ENCODE measurements at regions not wholly inside any gene's neighbourhood (a gene's known extent, or its start where the extent isn't known, plus 50 kb on each side); places are given as distances from the start of the nearest gene placed in this dataset.

DNA sequence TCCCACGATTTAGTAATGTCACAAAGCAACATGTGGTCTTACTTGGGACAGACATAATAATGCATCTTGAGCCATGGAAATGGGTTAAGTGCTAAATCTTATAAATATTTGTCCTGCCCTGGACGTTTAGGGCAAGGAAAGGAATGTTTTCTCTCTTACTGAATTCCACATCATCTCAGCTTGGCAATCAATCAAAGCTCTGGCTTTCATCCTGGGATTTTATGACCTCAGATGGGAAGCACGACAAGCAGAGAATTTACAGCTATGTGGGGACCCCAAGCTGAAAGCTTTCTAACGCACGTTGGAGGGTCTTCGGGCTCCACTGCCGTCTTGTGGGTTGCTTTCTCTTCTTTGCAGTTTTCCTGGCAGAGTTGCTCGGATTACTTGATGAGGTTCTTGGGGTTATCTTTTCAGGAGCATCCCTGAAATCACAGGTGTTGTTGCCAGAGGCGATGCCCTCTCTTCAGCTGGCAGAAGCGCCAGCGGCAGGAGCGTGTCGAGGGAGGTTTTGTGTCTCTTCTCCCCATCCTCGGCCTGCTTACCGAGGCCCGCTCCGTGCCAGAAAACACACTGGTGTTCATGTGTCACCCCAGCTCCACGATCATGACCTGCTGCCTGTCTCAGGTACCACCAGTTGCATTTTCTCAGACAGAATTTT, 73.4 kb upstream of the FRMD1 start:
- intact Hi-C loops (cut with DNase I), result loop anchor here (5.0 kb wide), 1 partner anchor 205 kb away; no protein-coding TSS in a partner anchor
- DNase-seq (ENCODE audit: missing footprints) (no peak), ATAC-seq (no peak)

DNA sequence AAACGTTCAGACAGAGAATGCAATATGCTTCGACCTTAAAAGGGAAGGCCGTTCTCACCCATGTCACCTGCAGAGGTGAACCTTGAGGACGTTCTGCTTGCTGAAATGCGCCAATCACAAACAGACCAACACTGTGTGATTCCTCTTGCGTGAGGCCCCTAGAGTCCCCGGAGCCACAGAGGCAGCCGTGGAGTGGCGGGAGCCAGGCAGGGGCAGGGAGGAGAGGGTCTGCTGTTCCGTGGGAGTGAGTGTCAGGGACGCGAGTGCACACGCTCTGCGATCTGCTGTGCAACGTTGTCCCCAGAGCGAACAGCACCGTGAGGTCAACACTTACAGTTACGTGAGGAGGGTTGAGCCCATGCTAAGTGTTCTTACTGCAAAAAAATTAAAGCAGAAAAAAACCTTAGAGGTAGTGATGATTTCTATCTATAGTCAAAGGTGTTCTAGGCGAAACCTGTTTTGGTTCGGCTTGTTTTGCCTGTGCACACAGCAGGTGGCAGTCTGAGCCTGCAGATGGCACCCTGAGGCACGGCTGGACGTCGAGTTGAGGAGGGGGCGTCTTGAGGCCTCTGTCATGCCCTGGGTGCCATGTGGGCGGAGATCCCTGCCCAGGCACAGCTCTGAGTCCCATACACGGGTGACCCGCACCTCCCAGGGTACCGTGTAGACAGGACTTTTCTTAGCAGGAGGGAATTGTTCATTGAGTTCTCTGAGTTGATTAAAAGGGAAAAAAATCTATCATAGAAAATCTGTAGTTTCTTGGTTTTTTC, 71.7 kb upstream of the FRMD1 start:
- intact Hi-C loops (cut with DNase I), result loop anchor here (5.0 kb wide), 1 partner anchor 207 kb away; no protein-coding TSS in a partner anchor
- ATAC-seq, result no peak
- DNase-seq (ENCODE audit: missing footprints), result no peak

DNA sequence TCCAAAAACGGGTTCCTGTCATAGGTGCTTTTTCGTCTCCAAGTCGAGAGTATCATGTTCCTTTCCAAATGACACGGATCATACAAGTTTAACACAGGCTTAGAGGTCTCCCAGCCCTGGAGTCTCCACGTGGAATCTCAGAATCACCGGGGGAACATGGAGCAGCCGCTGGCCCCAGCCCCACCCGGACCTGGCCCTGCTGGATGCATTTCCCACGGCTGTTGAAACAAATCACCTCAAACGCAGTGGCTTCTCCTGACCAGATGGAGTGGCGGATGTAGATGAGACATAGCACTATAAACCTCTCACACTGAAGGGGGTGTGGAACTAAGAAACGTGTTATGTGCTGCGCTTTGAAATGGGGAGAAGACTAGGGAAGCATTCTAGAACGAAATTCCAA, 70.0 kb upstream of the FRMD1 start:
- ATAC-seq (no peak), DNase-seq (ENCODE audit: missing footprints) (no peak)
- intact Hi-C loops (cut with DNase I), result no loop called here

DNA sequence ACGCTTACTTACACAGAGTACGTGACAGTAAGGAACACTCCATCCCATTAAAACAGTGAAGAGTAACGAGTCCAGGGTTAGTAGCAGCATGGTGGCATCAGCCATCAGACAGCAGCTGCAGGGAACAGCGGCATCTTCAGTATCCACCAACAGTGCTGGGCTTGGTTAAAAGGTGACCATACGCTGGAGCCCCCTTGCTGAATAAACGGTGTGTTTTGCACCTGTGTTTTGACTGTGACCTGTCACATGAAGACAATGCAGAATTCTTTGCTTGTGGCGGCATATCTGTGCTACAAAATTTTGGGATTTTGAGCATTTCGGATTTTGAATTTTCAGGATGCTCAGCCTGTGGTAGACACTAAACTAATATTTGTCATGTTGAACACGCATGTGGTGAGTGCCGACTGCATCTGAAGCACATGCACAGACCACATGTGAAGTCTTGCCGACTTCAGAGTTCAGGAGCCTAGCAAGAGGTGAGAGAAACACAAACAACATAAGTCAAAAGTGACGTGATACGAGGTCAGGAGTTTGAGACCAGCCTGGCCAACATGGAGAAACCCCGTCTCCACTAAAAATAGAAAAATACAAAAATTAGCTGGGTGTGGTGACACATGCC, 69.3 kb upstream of the FRMD1 start:
- ATAC-seq (no peak), DNase-seq (ENCODE audit: missing footprints) (no peak)
- intact Hi-C loops (cut with DNase I), result no loop called here

DNA sequence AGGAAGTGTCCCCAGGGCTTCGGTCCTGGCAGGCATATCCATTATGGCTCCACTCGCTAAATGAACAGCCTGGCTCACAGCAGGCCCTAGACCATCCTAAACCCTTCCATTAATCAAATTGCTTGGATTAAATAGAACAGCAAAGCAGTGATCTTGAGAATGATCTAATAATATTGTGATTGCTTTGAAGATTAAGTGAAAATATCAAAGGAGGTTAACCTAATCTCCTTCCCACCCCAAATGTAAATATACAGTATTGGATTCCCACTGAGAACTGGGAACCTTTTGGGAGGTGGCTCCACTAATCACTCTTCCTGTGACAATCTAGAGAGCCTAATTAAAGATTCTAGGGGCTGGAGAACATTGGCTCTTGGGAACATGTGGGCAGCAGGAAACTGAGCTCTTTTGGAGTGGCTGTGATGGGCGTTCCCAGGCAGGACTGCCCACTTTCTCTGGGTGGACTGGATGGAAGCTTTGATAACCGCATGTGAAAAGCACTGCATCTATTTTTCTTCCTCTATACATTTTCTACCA, 68.3 kb upstream of the FRMD1 start:
- intact Hi-C loops (cut with DNase I), result no loop called here
- DNase-seq (ENCODE audit: missing footprints) (no peak), ATAC-seq (no peak)

DNA sequence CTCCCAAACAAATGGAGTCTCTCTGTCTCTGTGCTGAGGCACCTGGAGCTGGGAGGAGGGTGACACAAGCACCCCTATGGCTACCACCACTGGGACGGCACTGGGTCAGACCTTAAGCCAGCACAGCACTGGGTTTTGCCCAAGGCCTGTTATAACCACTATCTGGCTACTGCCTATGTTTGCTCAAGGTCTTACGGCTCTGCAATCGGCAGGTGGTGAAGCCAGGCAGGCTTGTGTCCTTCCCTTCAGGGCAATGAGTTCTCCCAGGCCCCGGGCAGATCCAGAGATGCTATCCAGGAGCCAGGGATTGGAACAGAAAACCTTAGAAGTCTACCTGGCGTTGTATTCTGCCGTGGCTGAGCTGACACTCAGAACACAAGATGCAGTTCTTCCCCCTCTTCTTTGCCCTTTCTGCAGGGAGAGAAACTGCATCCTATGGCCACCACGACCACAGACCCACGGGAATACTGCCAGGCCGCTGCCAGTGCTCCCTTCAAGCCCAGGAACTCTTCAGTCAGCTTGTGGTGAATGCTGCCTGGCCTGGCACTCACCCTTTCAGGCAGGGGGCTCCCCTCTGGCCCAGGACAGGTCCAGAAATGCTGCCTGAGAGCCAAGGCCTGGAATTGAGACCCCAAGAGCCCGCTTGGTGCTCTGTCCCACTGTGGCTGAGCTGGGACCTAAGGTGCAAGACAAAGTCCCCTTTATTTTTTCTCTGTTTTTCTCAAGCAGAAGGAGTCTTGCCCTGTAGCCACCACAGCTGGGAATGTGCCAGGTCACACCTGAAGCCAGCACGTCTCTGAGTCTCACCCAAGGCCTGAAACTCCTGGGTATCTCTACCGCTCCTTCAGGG, 67.0 kb upstream of the FRMD1 start:
- intact Hi-C loops (cut with DNase I), result no loop called here
- DNase-seq (ENCODE audit: missing footprints), result no peak
- no peak for ATAC-seq

DNA sequence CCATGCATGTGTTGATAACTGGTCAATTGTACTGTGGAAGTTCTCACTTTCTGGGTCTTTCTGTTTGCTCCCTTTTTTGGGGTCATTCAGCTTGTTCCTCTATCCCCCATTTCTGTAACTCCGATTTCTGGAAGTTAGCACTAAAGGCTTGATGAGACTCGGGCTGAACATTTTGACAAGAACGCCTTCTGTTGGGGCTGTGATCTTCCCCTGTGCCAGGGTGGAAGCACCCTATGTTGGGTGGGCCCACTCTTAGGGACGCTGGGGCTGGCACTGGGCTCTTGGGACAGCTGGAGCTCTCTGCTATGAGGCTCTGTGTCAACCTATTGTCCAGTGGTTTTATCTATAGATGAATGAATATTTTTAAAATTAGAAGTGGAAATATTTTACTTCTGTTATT, 60.1 kb upstream of the FRMD1 start:
- no peak for DNase-seq (ENCODE audit: missing footprints)
- no peak for ATAC-seq
- intact Hi-C loops (cut with DNase I), result no loop called here

DNA sequence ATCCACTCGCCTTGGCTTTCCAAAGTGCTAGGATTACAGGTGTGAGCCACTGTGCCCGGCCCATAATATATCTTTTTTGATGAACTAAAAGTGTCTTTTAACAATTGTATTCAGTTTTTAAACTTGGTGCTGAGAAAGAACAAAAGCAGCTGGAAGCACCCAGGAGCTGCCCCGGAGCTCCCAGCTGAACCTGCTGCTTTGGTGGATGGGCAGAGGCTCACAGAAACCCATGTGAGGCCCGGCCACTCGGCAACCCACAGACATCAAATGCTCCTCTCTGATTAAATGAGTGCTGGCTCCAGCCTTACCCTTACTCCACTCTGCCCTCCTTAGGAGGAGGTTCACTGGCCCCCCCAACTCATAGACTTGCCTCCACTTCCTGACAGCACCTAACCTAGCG, 59.4 kb upstream of the FRMD1 start:
- intact Hi-C loops (cut with DNase I), result no loop called here
- no peak for ATAC-seq
- no peak for DNase-seq (ENCODE audit: missing footprints)

DNA sequence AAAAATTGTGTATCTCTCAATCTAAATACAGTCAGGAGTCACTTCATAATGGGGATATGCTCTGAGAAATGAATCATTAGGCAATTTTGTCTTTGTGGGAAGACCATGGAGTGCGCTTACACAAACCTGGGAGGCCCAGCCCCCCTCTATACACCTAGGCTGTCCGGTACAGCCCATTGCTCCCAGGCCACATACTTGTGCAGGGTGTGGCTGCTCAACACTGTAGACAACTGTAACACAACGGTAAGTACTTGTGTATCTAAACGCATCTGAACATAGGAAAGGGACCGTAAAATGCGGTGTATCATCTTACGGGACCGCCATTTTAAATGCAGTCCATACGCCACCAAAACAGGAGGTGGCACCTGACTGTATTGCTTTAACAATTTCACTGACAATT, 58.0 kb upstream of the FRMD1 start:
- DNase-seq (ENCODE audit: missing footprints) (no peak), ATAC-seq (no peak)
- intact Hi-C loops (cut with DNase I), result no loop called here

DNA sequence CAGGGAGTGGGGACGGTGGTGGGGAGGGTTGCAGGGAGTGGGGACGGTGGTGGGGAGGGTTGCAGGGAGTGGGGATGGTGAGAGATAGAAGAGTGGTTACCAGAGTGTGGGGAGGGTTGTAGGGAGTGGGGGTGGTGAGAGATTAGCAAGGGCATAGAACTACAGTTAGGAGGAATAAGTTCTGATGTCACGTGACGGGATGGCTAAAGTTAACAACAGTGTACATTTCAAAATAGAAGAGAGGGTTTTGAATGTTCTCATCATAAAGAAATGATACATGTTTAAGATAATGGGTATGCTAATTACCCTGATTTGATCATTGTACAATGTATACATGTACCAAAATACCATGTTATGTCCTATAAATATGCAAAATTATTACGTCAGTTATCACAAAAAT, 57.6 kb upstream of the FRMD1 start:
- intact Hi-C loops (cut with DNase I), result no loop called here
- ATAC-seq, result no peak
- DNase-seq (ENCODE audit: missing footprints), result no peak

DNA sequence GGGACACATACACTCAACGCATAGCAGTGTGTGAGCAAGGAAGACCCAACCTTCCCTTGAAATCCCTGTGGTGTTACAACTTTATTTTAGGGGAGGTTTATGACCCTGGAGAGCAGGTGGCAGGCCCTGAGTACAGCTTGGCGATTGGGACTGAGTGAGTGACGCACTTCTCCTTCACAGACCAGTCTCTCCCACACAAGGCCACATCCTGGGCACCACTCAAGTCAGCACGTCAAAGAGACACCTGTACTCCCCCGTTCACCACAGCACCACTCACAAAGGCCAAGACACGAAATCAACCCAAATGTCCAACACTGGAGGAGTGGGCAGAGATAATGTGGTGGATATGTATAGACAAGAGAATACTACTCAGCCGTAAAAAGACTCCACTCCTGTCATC, 57.0 kb upstream of the FRMD1 start:
- intact Hi-C loops (cut with DNase I), result no loop called here
- DNase-seq (ENCODE audit: missing footprints) (no peak), ATAC-seq (no peak)

DNA sequence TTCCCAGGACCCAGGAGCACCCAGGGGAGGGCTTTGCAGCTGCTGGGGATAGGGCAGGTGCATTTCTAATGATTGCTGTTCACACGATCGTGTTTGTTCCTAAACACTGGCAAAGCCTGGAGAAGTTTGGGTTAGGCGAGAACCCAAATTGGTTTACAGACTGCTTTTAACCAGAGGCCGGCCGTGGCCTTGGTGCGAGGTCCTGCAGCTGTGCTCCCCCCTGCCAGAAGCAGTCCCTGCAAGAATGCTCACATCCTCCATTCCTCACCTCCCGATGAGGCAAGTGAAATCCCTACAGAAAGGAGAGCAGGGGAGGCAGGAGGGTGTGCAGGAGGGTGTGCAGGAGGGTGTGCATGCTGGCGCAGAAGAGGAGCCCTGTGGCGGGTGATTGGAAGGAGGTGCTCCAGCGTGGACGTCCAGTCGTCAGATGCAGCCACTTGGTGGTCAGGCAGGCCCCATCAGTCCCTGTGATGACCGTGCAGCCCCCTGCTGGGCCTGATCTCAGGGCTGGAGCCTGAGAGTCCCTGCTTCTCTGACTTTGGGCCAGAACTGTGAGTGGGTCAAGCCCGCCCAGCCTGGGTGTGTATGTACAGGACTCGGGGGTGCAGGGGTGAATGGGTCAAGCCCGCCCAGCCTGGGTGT, 55.7 kb upstream of the FRMD1 start:
- intact Hi-C loops (cut with DNase I), result no loop called here
- DNase-seq (ENCODE audit: missing footprints) (no peak), ATAC-seq (no peak)

DNA sequence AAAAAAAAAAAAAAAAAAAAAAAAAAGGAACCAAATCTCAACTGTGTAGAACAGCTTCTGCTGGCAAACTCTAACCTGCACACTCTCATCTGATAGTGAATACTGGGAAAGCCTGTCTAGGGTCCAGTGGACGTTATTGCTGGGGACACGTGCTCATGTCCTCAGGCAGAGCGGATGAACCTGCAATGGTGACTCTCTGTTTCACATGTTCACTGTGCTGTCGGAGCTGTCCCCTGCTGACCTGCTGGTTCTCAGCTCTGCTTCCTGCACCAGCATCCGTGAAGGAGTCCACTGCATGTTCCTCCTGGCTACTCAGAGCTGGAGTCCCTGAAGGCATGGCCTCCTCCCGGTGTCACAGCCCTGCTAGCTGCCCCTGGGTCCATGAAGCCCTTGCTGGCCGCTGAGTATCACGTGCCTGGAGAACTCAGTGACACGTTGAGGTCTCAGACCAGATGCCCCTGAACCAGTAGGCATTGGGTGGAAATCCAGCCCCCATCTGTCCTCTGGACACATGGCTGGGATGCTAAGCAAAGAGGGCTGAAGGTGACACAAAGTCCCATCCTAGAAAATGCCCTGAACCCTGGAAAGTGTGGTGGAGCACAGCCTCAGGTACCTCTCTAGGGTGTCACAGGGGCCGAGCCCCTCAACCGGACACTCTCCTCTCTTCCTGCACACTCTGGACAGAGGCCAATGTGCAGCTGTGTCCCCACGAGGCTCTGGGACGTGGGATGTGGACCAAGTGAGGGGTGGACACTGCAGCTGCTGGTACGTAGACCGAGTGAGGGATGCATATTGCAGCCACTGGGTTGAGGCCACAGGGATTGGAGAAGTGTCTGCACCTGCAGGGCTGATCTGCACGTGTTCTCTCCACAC, 54.9 kb upstream of the FRMD1 start:
- intact Hi-C loops (cut with DNase I), result loop anchor here (2.0 kb wide), 1 partner anchor 225 kb away; no protein-coding TSS in a partner anchor
- no peak for ATAC-seq
- DNase-seq (ENCODE audit: missing footprints), result no peak

DNA sequence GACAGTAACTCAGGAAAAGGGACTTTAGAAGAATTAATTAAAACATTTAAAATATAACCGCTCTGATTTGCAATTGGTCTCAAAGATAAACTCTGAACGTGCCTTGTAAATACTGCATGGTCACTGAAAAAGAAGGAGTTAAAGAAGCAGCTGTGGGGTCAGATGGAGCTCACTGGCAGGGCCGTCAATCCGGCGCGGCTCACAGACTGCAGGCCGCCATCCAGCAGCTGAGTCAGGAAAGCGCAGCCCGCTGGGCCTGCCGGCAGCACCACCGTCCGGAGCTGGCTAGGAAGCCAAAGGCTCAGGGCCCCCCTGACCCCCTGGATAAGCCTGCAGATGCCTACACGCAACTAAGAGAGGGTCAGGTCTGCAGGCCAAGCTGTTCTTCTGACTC, 54.2 kb upstream of the FRMD1 start:
- DNase-seq (ENCODE audit: missing footprints) (no peak), ATAC-seq (peak; percentile 59)
- intact Hi-C loops (cut with DNase I), result loop anchor here (2.0 kb wide), 1 partner anchor 224 kb away; no protein-coding TSS in a partner anchor

DNA sequence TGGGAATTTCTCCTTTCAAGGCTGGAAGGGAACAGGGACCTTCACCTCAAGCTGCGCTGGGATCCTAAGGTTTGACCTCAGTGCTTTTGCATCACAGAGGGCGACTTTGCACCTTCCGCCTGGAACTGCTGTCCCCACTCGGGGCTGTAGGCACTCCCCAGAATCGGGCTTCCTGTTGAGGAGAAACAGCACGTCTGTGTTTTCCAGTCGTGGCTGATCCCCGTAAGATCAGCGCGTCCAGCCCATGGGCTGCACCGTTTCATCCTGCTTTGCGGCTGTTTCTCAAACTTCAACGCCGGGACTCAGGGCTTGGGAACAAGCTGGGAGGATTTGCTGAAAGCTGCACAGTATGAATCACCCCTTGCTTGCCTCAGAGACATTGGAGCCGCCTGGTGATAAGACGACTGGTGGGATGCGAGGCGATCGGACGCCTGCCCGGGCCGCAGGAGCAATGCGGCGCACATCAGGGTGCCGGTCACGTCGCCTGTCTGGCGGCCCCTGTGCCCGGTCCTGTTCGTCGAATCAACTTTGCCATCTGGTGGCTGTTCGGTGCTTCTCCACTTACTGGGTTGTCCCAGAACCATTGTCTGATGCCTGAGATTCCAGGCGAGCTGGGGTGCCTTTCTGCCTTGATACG, 53.6 kb upstream of the FRMD1 start:
- intact Hi-C loops (cut with DNase I), result loop anchor here (1.0 to 2.0 kb wide), 2 partner anchors 72 to 224 kb away; no protein-coding TSS in a partner anchor
- ATAC-seq (peak; percentile 85), DNase-seq (ENCODE audit: missing footprints) (peak; percentile 78)

DNA sequence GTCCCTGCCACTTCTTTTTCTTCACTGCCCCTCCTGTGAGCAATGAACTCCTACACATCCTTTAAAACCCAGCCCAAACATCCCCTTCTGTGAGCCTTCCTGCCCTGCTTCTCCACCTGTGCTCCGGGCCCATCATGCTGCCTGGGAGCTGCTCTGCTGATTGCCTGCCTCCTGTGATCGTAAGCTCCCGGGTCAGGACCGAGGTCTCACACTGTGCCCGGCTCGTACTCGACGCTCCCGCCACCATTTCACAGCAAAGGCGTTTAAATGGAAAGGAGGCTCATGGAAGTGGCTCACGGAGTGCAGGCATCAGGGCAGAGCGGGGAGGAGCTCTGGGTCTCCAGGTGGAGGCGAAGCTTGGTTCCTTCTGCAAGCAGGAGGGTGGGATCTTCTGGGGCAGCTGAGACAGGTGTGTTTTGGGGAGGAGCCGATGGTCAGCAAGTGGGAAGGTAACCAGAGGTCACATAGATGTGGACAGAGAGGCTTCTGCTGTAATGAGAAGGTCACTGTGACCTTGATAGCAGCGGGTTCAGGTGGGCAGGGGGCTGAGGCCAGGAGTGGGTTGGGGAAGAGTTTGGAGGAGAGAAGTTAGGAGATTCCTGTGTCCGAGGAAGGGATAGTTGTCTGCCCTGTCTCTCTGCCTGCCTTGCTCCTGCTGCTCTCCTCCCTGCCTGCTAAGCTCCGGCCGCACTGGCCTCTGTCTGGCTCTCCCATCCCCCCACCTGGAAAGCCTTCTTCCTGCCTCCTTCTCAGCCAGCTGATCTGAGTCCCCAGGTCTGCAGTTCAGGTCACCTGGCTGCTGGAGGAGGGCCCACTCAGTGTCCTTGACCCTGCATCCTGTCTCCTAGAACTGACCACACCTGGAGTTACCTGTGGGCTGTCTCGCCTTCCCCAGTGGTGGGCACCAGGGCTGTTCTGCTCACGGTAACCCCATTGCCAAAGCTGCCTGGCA, 52.7 kb upstream of the FRMD1 start:
- DNase-seq (ENCODE audit: missing footprints) (no peak), ATAC-seq (no peak)
- intact Hi-C loops (cut with DNase I), result loop anchor here (1.0 to 2.0 kb wide), 2 partner anchors 71 to 223 kb away; no protein-coding TSS in a partner anchor

All from Right ventricle myocardium inferior (tissue), 1 donor.